Calu3 (cell line): ENCODE measurements at regions not wholly inside any gene's neighbourhood (a gene's known extent, or its start where the extent isn't known, plus 50 kb on each side); places are given as distances from the start of the nearest gene placed in this dataset.

Source experiments
- BruUV-seq: library from RNA; stranded (reverse); fragments of 400-500 nt; replicated peaks from 2 replicates; lab custom pipeline; 2021; lab: Mats Ljungman, UMichigan
- CTCF ChIA-PET: fragments of 300-600 bp; sonication (Branson Sonifier 250); formaldehyde crosslinking; loops from one replicate; lab custom pipeline; 2022; ENCODE audit warnings: antibody characterized with exemption; lab: Charles Lee
- DNase-seq: peaks from one replicate; pipeline ENCODE4 v3.0.0; 2022
- H3K27ac Mint-ChIP-seq: one replicate; pipeline ENCODE4 v1.8.0; 2022; ENCODE audit warnings: mixed read lengths; ENCODE audit not compliant: unreplicated experiment
- H3K27me3 Mint-ChIP-seq: one replicate; pipeline ENCODE4 v1.8.0; 2022; ENCODE audit warnings: mixed read lengths; ENCODE audit not compliant: unreplicated experiment
- H3K36me3 Mint-ChIP-seq: one replicate; pipeline ENCODE4 v1.8.0; 2022; ENCODE audit warnings: mild to moderate bottlenecking, moderate library complexity, mixed read lengths; ENCODE audit not compliant: insufficient read depth, unreplicated experiment
- H3K4me1 Mint-ChIP-seq: one replicate; pipeline ENCODE4 v1.8.0; 2022; ENCODE audit warnings: mild to moderate bottlenecking, low read depth, mixed read lengths; ENCODE audit not compliant: unreplicated experiment
- H3K4me3 Mint-ChIP-seq: one replicate; pipeline ENCODE4 v1.8.0; 2022; ENCODE audit warnings: mild to moderate bottlenecking, low read depth, moderate library complexity, mixed read lengths; ENCODE audit not compliant: unreplicated experiment
- H3K9me3 Mint-ChIP-seq: one replicate; pipeline ENCODE4 v1.8.0; 2022; ENCODE audit warnings: low read depth, mixed read lengths; ENCODE audit not compliant: unreplicated experiment
- CTCF ChIP-seq: fragments of 200-600 bp; IDR thresholded peaks from one replicate; pipeline ENCODE4 v1.8.0; 2022; ENCODE audit warnings: antibody characterized with exemption; ENCODE audit not compliant: unreplicated experiment
- intact Hi-C: fragments of 100-400 bp; cut with micrococcal nuclease; formaldehyde crosslinking; loops from one replicate; pipeline ENCODE4 v1.10.0; 2022; ENCODE audit not compliant: unreplicated experiment

GRCh38 chr3:19029837-19030521 is 118.3 kb upstream of the KCNH8 start:
- H3K4me1 Mint-ChIP-seq, result no peaks in the 10 kb centered on the region
- no peaks in the 10 kb centered on the region for H3K27me3 Mint-ChIP-seq
- H3K27ac Mint-ChIP-seq, result no peak overlapping the region
- intact Hi-C loops, result no loop called here
- no peaks in the 10 kb centered on the region for H3K36me3 Mint-ChIP-seq
- H3K4me3 Mint-ChIP-seq, result no peak overlapping the region
- no TSS peak for BruUV-seq
- H3K9me3 Mint-ChIP-seq, result peaks cover 2% of the 10 kb centered on the region
- no peak for TF ChIP-seq CTCF
- no peak for DNase-seq
- CTCF ChIA-PET, result no interaction called here

- no peak for TF ChIP-seq CTCF
- Mint-ChIP-seq H3K9me3 (no peaks in the 10 kb centered on the region), H3K27ac (no peak overlapping the region), H3K36me3 (no peaks in the 10 kb centered on the region), H3K4me1 (no peaks in the 10 kb centered on the region), H3K4me3 (no peak overlapping the region), H3K27me3 (no peaks in the 10 kb centered on the region)
- DNase-seq, result no peak
- intact Hi-C loops, result no loop called here
- CTCF ChIA-PET, result no interaction called here
- no TSS peak for BruUV-seq
Measured at GRCh38 chr3:19025441-19025840, 122.9 kb upstream of the KCNH8 start.

GRCh38 chr3:19022546-19022945 is 125.8 kb upstream of the KCNH8 start:
- Mint-ChIP-seq H3K4me3 (no peak overlapping the region), H3K27me3 (no peaks in the 10 kb centered on the region), H3K27ac (no peak overlapping the region), H3K4me1 (no peaks in the 10 kb centered on the region), H3K36me3 (no peaks in the 10 kb centered on the region), H3K9me3 (no peaks in the 10 kb centered on the region)
- CTCF ChIA-PET, result no interaction called here
- no peak for TF ChIP-seq CTCF
- DNase-seq, result no peak
- intact Hi-C loops, result no loop called here
- no TSS peak for BruUV-seq

- Mint-ChIP-seq H3K36me3 (no peaks in the 10 kb centered on the region), H3K27me3 (no peaks in the 10 kb centered on the region), H3K9me3 (no peaks in the 10 kb centered on the region), H3K4me1 (no peaks in the 10 kb centered on the region), H3K4me3 (no peak overlapping the region), H3K27ac (no peak overlapping the region)
- intact Hi-C loops, result no loop called here
- no TSS peak for BruUV-seq
- no peak for DNase-seq
- TF ChIP-seq CTCF, result no peak
- CTCF ChIA-PET, result interaction anchor here (1.3 kb wide), 1 partner anchor 27 kb away, joined by 3 read pairs; no protein-coding TSS in a partner anchor
Measured at GRCh38 chr3:19016851-19017250, 131.5 kb upstream of the KCNH8 start.
